Endodermal cell (in vitro differentiated cells): ENCODE measurements at regions not wholly inside any gene's neighbourhood (a gene's known extent, or its start where the extent isn't known, plus 50 kb on each side); places are given as distances from the start of the nearest gene placed in this dataset.
A peak's percentile ranks its signal among the peaks of the same experiment; 100 is the strongest.

Experiments used
- DNase-seq: peaks from one replicate; pipeline ENCODE4 v3.0.0-alpha.2; 2017
- H3K27ac ChIP-seq: 2 replicates; pipeline ENCODE4 v1.5.1; 2013; ENCODE audit warnings: mild to moderate bottlenecking, low read depth, low read length, moderate library complexity
- H3K27me3 ChIP-seq: 2 replicates; pipeline ENCODE4 v1.6.1; 2013; ENCODE audit warnings: mild to moderate bottlenecking, low read length, moderate library complexity; ENCODE audit not compliant: insufficient read depth, control insufficient read depth, poor library complexity, severe bottlenecking
- H3K36me3 ChIP-seq: 2 replicates; pipeline ENCODE4 v1.7.0; 2013; ENCODE audit warnings: mild to moderate bottlenecking, low read length, moderate library complexity; ENCODE audit not compliant: control insufficient read depth, insufficient read depth
- H3K4me1 ChIP-seq: one replicate; pipeline ENCODE4 v1.7.0; 2013; ENCODE audit warnings: low read length; ENCODE audit not compliant: control insufficient read depth, insufficient read depth
- H3K4me3 ChIP-seq: 2 replicates; pipeline ENCODE4 v1.5.1; 2013; ENCODE audit warnings: mild to moderate bottlenecking, low read length, moderate library complexity
- H3K9ac ChIP-seq: 2 replicates; pipeline ENCODE4 v1.6.1; 2013; ENCODE audit warnings: mild to moderate bottlenecking, low read length, moderate library complexity; ENCODE audit not compliant: poor library complexity, severe bottlenecking; ENCODE audit errors: extremely low read depth
- H3K9me3 ChIP-seq: 2 replicates; pipeline ENCODE4 v1.6.1; 2013; ENCODE audit warnings: mild to moderate bottlenecking, low read length, moderate library complexity; ENCODE audit not compliant: control insufficient read depth
- H3K27ac Mint-ChIP-seq: 2 replicates; pipeline ENCODE4 v1.8.0; 2020; ENCODE audit warnings: mixed read lengths
- H3K27me3 Mint-ChIP-seq: 2 replicates; pipeline ENCODE4 v1.8.0; 2021; ENCODE audit warnings: mild to moderate bottlenecking, mixed read lengths; ENCODE audit not compliant: insufficient read depth
- H3K36me3 Mint-ChIP-seq: 2 replicates; pipeline ENCODE4 v1.8.0; 2020; ENCODE audit warnings: low read depth, mixed read lengths
- H3K4me1 Mint-ChIP-seq: 2 replicates; pipeline ENCODE4 v1.8.0; 2020; ENCODE audit warnings: mixed read lengths
- H3K4me3 Mint-ChIP-seq: 2 replicates; pipeline ENCODE4 v1.8.0; 2020; ENCODE audit warnings: mild to moderate bottlenecking, moderate library complexity, mixed read lengths
- H3K9me3 Mint-ChIP-seq: 2 replicates; pipeline ENCODE4 v1.8.0; 2020; ENCODE audit warnings: mild to moderate bottlenecking, mixed read lengths
- WGBS, 2 experiments: methylation state at CpG; one replicate each; pipeline versions ENCODE4 v1.1.5 to v1.1.7; 2013; ENCODE audit warnings: missing lambda C conversion rate in 2 of 2, mixed read lengths in 1 of 2; ENCODE audit not compliant: insufficient coverage in 1 of 2, insufficient read length in 1 of 2; 5-methylcytosine and 5-hydroxymethylcytosine counted together
- TF ChIP-seq, protein P1 (sequence below): fragments of 200-600 bp; sonication (generic); conservative IDR thresholded peaks from 2 replicates; pipeline ENCODE4 v1.5.0; 2021; ENCODE audit warnings: antibody characterized with exemption, mild to moderate bottlenecking

DNA sequence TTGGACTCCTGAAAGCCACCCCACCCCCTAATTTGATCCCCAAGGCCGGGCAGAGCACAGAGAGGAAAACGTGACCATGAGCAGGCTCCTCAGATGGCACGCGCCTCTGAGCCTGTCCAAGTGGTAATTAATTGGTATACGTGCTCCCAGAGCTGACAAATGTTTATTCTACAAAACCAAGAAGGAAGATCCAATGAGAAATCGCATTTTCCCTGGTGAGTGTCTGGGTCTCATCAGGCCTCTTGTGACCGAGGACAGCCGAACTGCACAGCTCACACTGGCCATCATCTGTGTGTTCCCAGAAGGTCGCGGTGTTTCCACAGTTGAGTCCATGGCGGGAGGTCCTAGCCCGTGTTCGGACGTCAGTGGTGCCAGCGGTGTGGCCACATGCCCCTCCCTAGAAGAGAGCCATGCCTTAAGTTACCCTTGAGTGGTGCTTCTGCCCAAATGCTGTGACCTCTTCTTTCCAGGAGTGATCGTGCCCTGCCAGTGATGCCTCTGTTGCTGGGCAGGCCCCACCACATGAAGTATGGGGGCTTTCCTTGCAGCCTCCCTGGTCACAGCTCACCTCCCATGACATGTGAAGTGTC, 317.5 kb upstream of the RTL1 start:
- Mint-ChIP-seq H3K4me1 (peaks cover 10% of the 10 kb centered on the region), H3K9me3 (no peaks in the 10 kb centered on the region), H3K27ac (no peak overlapping the region), H3K36me3 (no peaks in the 10 kb centered on the region), H3K4me3 (no peak overlapping the region), H3K27me3 (peaks cover 5% of the 10 kb centered on the region)
- H3K36me3 ChIP-seq = no peaks in the 10 kb centered on the region
- H3K4me1 ChIP-seq = peaks cover 2% of the 10 kb centered on the region
- DNase-seq = no peak
- H3K9me3 ChIP-seq = no peaks in the 10 kb centered on the region
- no peak overlapping the region for H3K9ac ChIP-seq
- WGBS, 2 experiments = 94 to 100% methylated on average over 5 to 16 of the region's 16 CpGs
- H3K27ac ChIP-seq = peak overlapping the region; percentile 99
- H3K27me3 ChIP-seq = no peaks in the 10 kb centered on the region
- TF ChIP-seq, protein P1, sequence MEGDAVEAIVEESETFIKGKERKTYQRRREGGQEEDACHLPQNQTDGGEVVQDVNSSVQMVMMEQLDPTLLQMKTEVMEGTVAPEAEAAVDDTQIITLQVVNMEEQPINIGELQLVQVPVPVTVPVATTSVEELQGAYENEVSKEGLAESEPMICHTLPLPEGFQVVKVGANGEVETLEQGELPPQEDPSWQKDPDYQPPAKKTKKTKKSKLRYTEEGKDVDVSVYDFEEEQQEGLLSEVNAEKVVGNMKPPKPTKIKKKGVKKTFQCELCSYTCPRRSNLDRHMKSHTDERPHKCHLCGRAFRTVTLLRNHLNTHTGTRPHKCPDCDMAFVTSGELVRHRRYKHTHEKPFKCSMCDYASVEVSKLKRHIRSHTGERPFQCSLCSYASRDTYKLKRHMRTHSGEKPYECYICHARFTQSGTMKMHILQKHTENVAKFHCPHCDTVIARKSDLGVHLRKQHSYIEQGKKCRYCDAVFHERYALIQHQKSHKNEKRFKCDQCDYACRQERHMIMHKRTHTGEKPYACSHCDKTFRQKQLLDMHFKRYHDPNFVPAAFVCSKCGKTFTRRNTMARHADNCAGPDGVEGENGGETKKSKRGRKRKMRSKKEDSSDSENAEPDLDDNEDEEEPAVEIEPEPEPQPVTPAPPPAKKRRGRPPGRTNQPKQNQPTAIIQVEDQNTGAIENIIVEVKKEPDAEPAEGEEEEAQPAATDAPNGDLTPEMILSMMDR = no peak
- H3K4me3 ChIP-seq = no peak overlapping the region

DNA sequence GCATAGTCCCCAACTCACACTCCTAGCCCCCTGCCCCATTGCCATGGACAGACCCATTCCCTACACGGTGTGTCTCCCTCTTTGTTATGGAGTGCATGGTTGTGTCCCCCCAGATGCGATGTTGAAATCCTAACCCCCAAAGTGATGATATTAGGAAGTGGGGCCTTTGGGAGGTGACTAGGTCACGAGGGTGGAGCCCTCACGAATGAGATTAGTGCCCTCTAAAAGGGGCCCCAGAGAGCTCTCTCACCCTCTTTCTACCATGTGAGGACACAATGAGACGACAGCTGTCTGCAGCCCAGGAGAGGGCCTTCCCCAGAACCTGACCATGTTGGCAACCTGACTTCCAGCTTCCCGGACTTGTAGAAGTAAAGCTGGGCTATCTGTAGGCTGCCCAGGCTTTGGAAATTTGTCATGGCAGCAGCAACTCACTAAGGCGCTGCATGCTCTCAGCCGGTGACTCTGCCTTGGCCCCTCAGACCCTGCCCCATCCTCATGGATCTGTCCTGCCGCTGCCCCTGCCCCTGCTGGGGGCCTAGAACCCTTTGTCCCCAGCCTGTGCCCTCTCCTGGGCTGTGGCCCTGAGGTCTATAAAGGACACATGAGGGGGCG, 318.1 kb upstream of the RTL1 start:
- H3K9me3 ChIP-seq = no peaks in the 10 kb centered on the region
- WGBS, 2 experiments = 90 to 95% methylated on average over 6 to 10 of the region's 10 CpGs
- Mint-ChIP-seq H3K4me3 (no peak overlapping the region), H3K9me3 (no peaks in the 10 kb centered on the region), H3K27me3 (peaks cover 3% of the 10 kb centered on the region), H3K4me1 (peaks cover 4% of the 10 kb centered on the region), H3K27ac (no peak overlapping the region), H3K36me3 (no peaks in the 10 kb centered on the region)
- H3K9ac ChIP-seq = no peak overlapping the region
- TF ChIP-seq, protein P1 = no peak
- peak; percentile 22 for DNase-seq
- no peaks in the 10 kb centered on the region for H3K4me1 ChIP-seq
- H3K27me3 ChIP-seq = no peaks in the 10 kb centered on the region
- no peaks in the 10 kb centered on the region for H3K36me3 ChIP-seq
- no peak overlapping the region for H3K4me3 ChIP-seq
- H3K27ac ChIP-seq = peak overlapping the region; percentile 99

DNA sequence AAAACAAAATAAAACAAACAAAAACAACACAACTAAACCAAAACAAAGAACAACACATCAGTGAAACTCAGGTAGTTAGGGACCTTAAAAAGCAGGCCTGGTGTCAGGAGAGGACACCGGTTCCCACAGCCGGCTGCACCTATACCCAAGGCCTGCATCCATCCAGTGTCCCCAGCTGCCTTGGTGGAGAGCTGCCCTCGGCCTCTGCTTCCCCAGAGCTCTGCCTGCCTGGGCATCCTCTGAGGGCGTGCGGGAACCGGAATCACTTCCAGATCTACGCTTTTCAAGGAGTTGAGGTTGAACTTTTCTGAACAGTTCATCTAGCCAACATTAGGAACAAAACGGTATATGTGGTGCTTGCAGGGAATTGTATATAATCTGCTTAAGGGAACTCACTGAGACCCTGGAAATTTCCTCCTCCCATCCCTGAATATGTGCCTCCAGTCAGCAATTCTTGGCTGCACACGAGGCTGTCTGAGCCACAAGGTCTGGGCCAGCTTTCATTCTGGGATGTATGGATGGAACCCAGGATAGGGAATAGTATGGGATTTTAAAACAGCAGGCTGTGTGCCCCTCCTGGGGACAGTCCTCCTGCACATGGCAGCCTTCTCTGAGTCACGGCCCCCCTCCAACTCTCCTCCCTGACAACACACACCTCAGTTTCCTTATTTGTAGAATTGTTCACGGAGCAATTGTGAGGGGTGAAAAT, 319.0 kb upstream of the RTL1 start:
- no peaks in the 10 kb centered on the region for H3K36me3 Mint-ChIP-seq
- peak overlapping the region; percentile 99 for H3K27ac ChIP-seq
- no peaks in the 10 kb centered on the region for H3K9me3 ChIP-seq
- no peak overlapping the region for H3K9ac ChIP-seq
- H3K4me3 ChIP-seq = no peak overlapping the region
- TF ChIP-seq, protein P1 = no peak
- DNase-seq = peak; percentile 38
- H3K27me3 ChIP-seq = no peaks in the 10 kb centered on the region
- peaks cover 1% of the 10 kb centered on the region for H3K27me3 Mint-ChIP-seq
- H3K4me3 Mint-ChIP-seq = no peak overlapping the region
- WGBS, 2 experiments = 89 to 91% methylated on average over 7 to 10 of the region's 11 CpGs
- H3K9me3 Mint-ChIP-seq = peaks cover 4% of the 10 kb centered on the region
- peaks cover 3% of the 10 kb centered on the region for H3K4me1 Mint-ChIP-seq
- H3K27ac Mint-ChIP-seq = no peak overlapping the region
- no peaks in the 10 kb centered on the region for H3K36me3 ChIP-seq
- H3K4me1 ChIP-seq = no peaks in the 10 kb centered on the region
